ENCODE measurements at regions not wholly inside any gene's neighbourhood (a gene's known extent, or its start where the extent isn't known, plus 50 kb on each side); places are given as distances from the start of the nearest gene placed in this dataset.

- no peaks in the 10 kb centered on the region for H4K20me1 ChIP-seq (ENCODE audit: insufficient read depth, low read length)
- H3K27ac ChIP-seq (ENCODE audit: low read depth, low read length), result no peak overlapping the region
- H3K4me3 ChIP-seq (ENCODE audit: insufficient read depth, low read length), result no peak overlapping the region
- TF ChIP-seq CTCF (IDR thresholded peaks at IDR 0.05; ENCODE audit: extremely low read depth, low read depth, low read length), result no peak
- no peaks in the 10 kb centered on the region for H3K79me2 ChIP-seq (ENCODE audit: insufficient read depth, low read length)
- H2AFZ ChIP-seq (ENCODE audit: low read length), result no peak overlapping the region
- H3K27me3 ChIP-seq (ENCODE audit: insufficient read depth, low read length), result no peaks in the 10 kb centered on the region
- H3K36me3 ChIP-seq (ENCODE audit: insufficient read depth, low read length), result no peaks in the 10 kb centered on the region
- no peaks in the 10 kb centered on the region for H3K4me1 ChIP-seq (ENCODE audit: insufficient read depth, low read length)
- no peak overlapping the region for H3K4me2 ChIP-seq (ENCODE audit: insufficient read depth, low read length)
- DNase-seq (ENCODE audit: insufficient read length, low spot score, missing footprints), result no peak
- no peaks in the 10 kb centered on the region for H3K9me3 ChIP-seq (ENCODE audit: low read depth, low read length)
Observed at GRCh38 chr4:91924625-91925024, 379.1 kb upstream of the GRID2 start.

- H3K27ac ChIP-seq (ENCODE audit: low read depth, low read length), result no peak overlapping the region
- no peaks in the 10 kb centered on the region for H3K36me3 ChIP-seq (ENCODE audit: insufficient read depth, low read length)
- TF ChIP-seq CTCF (IDR thresholded peaks at IDR 0.05; ENCODE audit: extremely low read depth, low read depth, low read length), result no peak
- H4K20me1 ChIP-seq (ENCODE audit: insufficient read depth, low read length), result no peaks in the 10 kb centered on the region
- H2AFZ ChIP-seq (ENCODE audit: low read length), result no peak overlapping the region
- H3K79me2 ChIP-seq (ENCODE audit: insufficient read depth, low read length), result no peaks in the 10 kb centered on the region
- DNase-seq (ENCODE audit: insufficient read length, low spot score, missing footprints), result no peak
- peaks cover 2% of the 10 kb centered on the region for H3K9me3 ChIP-seq (ENCODE audit: low read depth, low read length)
- H3K4me2 ChIP-seq (ENCODE audit: insufficient read depth, low read length), result no peak overlapping the region
- H3K4me1 ChIP-seq (ENCODE audit: insufficient read depth, low read length), result no peaks in the 10 kb centered on the region
- no peaks in the 10 kb centered on the region for H3K27me3 ChIP-seq (ENCODE audit: insufficient read depth, low read length)
- no peak overlapping the region for H3K4me3 ChIP-seq (ENCODE audit: insufficient read depth, low read length)
Observed at GRCh38 chr4:91935217-91935616, 368.5 kb upstream of the GRID2 start.

- H3K27me3 ChIP-seq (ENCODE audit: insufficient read depth, low read length), result no peaks in the 10 kb centered on the region
- H3K4me2 ChIP-seq (ENCODE audit: insufficient read depth, low read length), result no peak overlapping the region
- no peaks in the 10 kb centered on the region for H3K4me1 ChIP-seq (ENCODE audit: insufficient read depth, low read length)
- no peak for DNase-seq (ENCODE audit: insufficient read length, low spot score, missing footprints)
- H3K36me3 ChIP-seq (ENCODE audit: insufficient read depth, low read length), result no peaks in the 10 kb centered on the region
- no peak overlapping the region for H3K27ac ChIP-seq (ENCODE audit: low read depth, low read length)
- TF ChIP-seq CTCF (IDR thresholded peaks at IDR 0.05; ENCODE audit: extremely low read depth, low read depth, low read length), result no peak
- no peak overlapping the region for H2AFZ ChIP-seq (ENCODE audit: low read length)
- no peak overlapping the region for H3K4me3 ChIP-seq (ENCODE audit: insufficient read depth, low read length)
- H3K79me2 ChIP-seq (ENCODE audit: insufficient read depth, low read length), result no peaks in the 10 kb centered on the region
- H4K20me1 ChIP-seq (ENCODE audit: insufficient read depth, low read length), result no peaks in the 10 kb centered on the region
- H3K9me3 ChIP-seq (ENCODE audit: low read depth, low read length), result peaks cover 2% of the 10 kb centered on the region
Observed at GRCh38 chr4:91936311-91936710, 367.5 kb upstream of the GRID2 start.

GRCh38 chr4:91957963-91958362 lies 345.8 kb upstream of the GRID2 start:
- H3K9me3 ChIP-seq (ENCODE audit: low read depth, low read length), result peaks cover 3% of the 10 kb centered on the region
- H3K79me2 ChIP-seq (ENCODE audit: insufficient read depth, low read length), result no peaks in the 10 kb centered on the region
- no peak overlapping the region for H3K4me2 ChIP-seq (ENCODE audit: insufficient read depth, low read length)
- TF ChIP-seq CTCF (IDR thresholded peaks at IDR 0.05; ENCODE audit: extremely low read depth, low read depth, low read length), result no peak
- H3K4me1 ChIP-seq (ENCODE audit: insufficient read depth, low read length), result no peaks in the 10 kb centered on the region
- no peak overlapping the region for H3K4me3 ChIP-seq (ENCODE audit: insufficient read depth, low read length)
- H4K20me1 ChIP-seq (ENCODE audit: insufficient read depth, low read length), result no peaks in the 10 kb centered on the region
- no peak overlapping the region for H2AFZ ChIP-seq (ENCODE audit: low read length)
- no peak for DNase-seq (ENCODE audit: insufficient read length, low spot score, missing footprints)
- H3K27ac ChIP-seq (ENCODE audit: low read depth, low read length), result no peak overlapping the region
- H3K36me3 ChIP-seq (ENCODE audit: insufficient read depth, low read length), result no peaks in the 10 kb centered on the region
- H3K27me3 ChIP-seq (ENCODE audit: insufficient read depth, low read length), result no peaks in the 10 kb centered on the region

Measured in osteoblast (primary cell).